Activated T-helper 2 cell treated with anti-CD3 and anti-CD28 coated beads, Interferon-gamma antibody, Interleukin-2, Interleukin-4, amounts not matched to agents 10 μg/mL and 5 μg/mL and 100 μg/mL, durations not matched to agents 14 hours and 24 hours and 36 hours (primary cell): ENCODE measurements at regions not wholly inside any gene's neighbourhood (a gene's known extent, or its start where the extent isn't known, plus 50 kb on each side); places are given as distances from the start of the nearest gene placed in this dataset.
"Not testable (repeated sequence)": the region's sequence is repeated elsewhere in the genome, so short reads cannot be mapped to it uniquely, and the experiment has no call there.

ENCODE experiments used
- DNase-seq: peaks from one replicate; pipeline ENCODE4 v3.0.0; 2021; ENCODE audit warnings: low spot score
- H3K27ac Mint-ChIP-seq: one replicate; pipeline ENCODE4 v1.8.0; 2021; ENCODE audit warnings: mixed read lengths
- H3K27me3 Mint-ChIP-seq: one replicate; pipeline ENCODE4 v1.8.0; 2021; ENCODE audit warnings: low read depth, mixed read lengths
- H3K36me3 Mint-ChIP-seq: one replicate; pipeline ENCODE4 v1.8.0; 2021; ENCODE audit warnings: low read depth, mixed read lengths
- H3K4me1 Mint-ChIP-seq: one replicate; pipeline ENCODE4 v1.8.0; 2021; ENCODE audit warnings: low read depth, mixed read lengths
- H3K4me3 Mint-ChIP-seq: one replicate; pipeline ENCODE4 v1.8.0; 2021; ENCODE audit warnings: low read depth, mild to moderate bottlenecking, moderate library complexity, mixed read lengths
- H3K9me3 Mint-ChIP-seq: one replicate; pipeline ENCODE4 v1.8.0; 2021; ENCODE audit warnings: mixed read lengths
- intact Hi-C: fragments of 100-400 bp; cut with micrococcal nuclease; formaldehyde crosslinking; loops from one replicate; pipeline ENCODE4 v1.15.1; 2023

DNA sequence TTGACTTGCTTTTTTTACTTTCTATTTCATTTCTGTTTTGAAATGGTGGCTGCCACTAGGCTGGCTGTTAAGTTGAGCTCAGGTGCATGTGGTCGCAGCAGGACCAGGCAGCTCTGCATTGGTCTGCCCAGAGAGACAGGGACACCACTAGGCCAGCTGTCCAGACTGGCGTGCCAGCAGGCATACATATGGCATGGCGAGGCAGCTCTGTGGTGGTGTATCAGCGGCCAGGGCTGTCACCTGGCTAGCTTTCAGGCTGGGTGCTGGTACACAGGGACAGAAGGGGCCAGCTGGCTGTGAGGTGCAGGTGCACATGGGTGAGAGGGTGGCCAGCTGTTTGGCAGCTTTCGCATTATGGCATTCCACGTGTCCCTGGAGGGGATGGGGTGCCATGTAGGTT is 654.0 kb upstream of the ACO1 start:
- Mint-ChIP-seq H3K27ac (no peak overlapping the region), H3K36me3 (no peaks in the 10 kb centered on the region), H3K9me3 (peaks cover 10% of the 10 kb centered on the region), H3K4me3 (no peak overlapping the region), H3K4me1 (no peaks in the 10 kb centered on the region), H3K27me3 (no peaks in the 10 kb centered on the region)
- DNase-seq, result no peak
- intact Hi-C loops, result no loop called here

DNA sequence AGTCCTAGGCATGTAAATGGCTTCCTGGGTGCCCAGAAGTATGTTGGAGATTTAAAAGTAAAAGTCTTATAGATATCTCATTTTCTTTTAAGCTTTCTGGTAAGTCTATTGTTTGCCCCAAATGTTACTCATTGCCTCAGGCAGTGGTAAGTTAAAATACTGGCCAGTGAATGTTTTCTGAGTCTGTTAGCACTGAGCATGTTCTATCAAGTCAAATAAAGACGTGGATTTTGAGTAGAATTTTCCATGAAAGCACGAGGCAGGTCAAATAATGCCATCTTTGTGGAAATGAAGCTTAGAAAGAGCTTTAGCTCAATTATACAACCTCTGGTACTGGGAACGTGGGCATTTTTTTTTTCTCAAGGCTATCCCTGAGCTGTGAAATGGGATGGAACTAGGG is 651.3 kb upstream of the ACO1 start:
- Mint-ChIP-seq H3K9me3 (peaks cover 10% of the 10 kb centered on the region), H3K36me3 (no peaks in the 10 kb centered on the region), H3K4me1 (no peaks in the 10 kb centered on the region), H3K27me3 (no peaks in the 10 kb centered on the region), H3K4me3 (no peak overlapping the region), H3K27ac (no peak overlapping the region)
- intact Hi-C loops, result no loop called here
- DNase-seq, result no peak

DNA sequence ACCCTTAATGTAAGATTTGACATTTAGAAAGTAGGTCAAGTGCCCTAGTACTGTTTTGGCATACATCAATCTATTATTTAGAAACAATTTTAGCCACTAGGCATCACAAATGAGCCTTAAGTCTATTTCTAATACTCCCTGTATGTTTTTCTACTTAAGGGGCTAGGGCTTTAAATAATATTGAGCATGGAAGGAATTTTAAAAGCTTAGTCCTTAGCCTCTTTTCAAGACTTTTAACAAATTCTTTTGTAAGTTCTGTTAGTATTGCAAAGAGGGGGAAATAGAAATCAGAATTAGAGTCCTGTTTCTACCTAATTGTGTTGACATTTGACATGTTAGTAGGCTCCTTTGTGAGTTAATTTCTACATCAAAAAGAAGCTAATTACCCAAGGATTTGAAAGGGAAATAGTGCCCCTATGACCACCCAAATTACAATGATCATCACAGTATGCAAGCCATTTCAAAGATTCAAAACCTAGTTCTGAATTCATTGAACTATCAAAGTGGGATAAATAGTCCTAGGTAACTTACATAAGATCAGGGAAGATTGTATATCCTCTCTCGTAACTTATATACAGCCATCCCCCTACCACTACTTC is 647.8 kb upstream of the ACO1 start:
- Mint-ChIP-seq H3K27ac (no peak overlapping the region), H3K4me1 (no peaks in the 10 kb centered on the region), H3K36me3 (no peaks in the 10 kb centered on the region), H3K27me3 (no peaks in the 10 kb centered on the region), H3K9me3 (no peaks in the 10 kb centered on the region), H3K4me3 (no peak overlapping the region)
- DNase-seq, result no peak
- intact Hi-C loops, result no loop called here

DNA sequence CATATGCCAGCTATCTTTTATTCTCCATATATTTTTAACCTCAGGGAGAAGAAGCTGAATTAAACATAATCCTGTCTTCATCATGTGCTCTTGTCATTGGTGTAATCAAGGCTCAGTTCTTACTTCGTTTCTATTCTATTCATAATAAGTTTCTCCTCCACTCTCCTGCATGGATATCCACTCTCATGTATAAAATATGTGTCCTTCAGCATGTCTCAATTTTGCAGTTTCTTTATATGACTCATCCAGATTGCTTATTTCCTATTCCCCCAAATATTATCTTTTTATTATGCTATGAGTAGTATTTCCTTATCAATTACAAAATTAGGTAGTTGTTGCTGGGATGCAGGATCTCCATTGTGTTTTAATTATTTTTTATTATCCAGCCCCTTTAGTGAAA is 643.7 kb upstream of the ACO1 start:
- H3K9me3 Mint-ChIP-seq, result no peaks in the 10 kb centered on the region
- H3K4me1 Mint-ChIP-seq, result no peaks in the 10 kb centered on the region
- no peak overlapping the region for H3K4me3 Mint-ChIP-seq
- no peak overlapping the region for H3K27ac Mint-ChIP-seq
- intact Hi-C loops, result no loop called here
- no peaks in the 10 kb centered on the region for H3K36me3 Mint-ChIP-seq
- no peaks in the 10 kb centered on the region for H3K27me3 Mint-ChIP-seq
- DNase-seq, result no peak

DNA sequence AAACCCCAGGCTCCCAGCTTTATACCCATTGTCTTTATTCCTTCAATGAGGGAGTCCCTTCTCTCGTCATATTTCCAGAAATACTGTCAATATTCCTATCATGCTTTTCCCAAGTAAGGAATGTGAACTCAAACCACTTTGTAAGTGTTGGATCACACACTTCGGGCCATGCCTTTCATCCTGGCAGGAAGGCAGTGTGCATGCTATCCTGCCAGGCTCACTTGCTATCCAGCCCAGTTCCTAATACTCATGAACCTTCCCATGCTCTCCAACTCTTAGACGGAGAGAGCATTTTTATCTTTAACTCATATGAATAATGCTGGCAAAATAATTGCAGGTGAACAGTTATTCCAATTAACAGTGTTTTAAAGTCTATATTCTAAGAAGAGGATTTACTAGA is 639.9 kb upstream of the ACO1 start:
- H3K4me1 Mint-ChIP-seq, result no peaks in the 10 kb centered on the region
- no peaks in the 10 kb centered on the region for H3K9me3 Mint-ChIP-seq
- no peaks in the 10 kb centered on the region for H3K36me3 Mint-ChIP-seq
- no peak overlapping the region for H3K4me3 Mint-ChIP-seq
- DNase-seq, result no peak
- H3K27me3 Mint-ChIP-seq, result no peaks in the 10 kb centered on the region
- intact Hi-C loops, result no loop called here
- H3K27ac Mint-ChIP-seq, result no peak overlapping the region

DNA sequence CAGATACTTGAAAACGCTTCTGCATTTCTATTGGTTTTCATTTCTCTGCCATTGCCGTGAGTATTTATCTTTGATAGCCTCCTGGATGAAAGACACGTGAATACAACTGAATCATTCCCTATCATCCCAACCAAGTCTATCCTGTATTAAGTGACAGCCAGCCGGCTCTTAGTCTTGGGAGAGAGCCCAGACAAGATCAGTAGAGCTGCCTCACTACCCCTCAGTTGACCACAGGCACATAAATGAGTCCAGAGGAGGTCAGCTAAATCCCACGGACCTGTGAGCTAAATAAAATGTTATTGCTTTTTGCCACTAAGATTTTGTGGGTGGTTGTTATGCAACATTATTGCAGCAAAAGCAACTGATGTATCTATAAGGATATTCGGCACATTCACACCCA is 639.0 kb upstream of the ACO1 start:
- intact Hi-C loops, result no loop called here

DNA sequence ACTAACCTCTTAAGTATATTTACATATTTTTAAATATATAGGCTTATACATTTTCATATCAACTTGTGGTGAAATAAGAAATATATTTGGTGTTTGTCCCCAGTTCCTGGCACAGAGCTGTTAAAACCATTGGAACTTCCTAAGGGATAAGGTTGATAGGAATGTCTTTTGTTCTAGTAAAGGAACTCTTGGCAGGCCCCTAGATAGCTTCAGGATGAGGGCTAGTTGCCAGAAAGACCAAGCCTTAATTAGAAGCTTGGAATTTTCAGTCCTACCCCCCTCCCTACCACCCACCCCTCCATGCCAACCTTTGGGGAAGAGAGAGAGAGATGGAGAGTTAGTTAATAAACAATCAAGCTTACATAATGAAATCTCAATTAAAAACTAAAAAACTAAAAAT is 638.6 kb upstream of the ACO1 start:
- no peak for DNase-seq
- Mint-ChIP-seq H3K4me1 (no peaks in the 10 kb centered on the region), H3K36me3 (no peaks in the 10 kb centered on the region), H3K27me3 (no peaks in the 10 kb centered on the region), H3K9me3 (no peaks in the 10 kb centered on the region), H3K27ac (no peak overlapping the region), H3K4me3 (no peak overlapping the region)
- intact Hi-C loops, result no loop called here

More for the DNA sequence above, 639.0 kb upstream of the ACO1 start:
- Mint-ChIP-seq H3K4me3 (no peak overlapping the region), H3K27me3 (no peaks in the 10 kb centered on the region), H3K4me1 (no peaks in the 10 kb centered on the region), H3K27ac (no peak overlapping the region), H3K9me3 (no peaks in the 10 kb centered on the region), H3K36me3 (no peaks in the 10 kb centered on the region)
- DNase-seq, result no peak

DNA sequence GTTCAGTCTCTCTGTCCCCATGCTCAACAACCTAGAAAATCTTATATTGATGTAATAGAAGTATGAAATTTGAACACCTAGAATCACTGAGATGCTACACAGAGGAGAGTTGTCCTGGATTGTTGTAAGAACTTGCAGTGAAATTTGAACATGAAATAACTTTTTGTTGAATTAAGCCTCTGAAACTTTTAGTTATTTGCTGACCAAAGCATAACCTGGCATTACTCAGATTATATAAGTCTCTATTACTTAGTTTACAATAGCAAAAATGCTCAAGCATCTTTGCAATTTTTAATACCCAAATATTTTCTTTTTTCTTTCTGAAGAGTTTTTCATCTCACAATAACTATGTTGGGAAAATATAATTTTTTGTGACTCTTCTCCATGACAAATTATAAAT is 630.7 kb upstream of the ACO1 start:
- Mint-ChIP-seq H3K36me3 (no peaks in the 10 kb centered on the region), H3K4me1 (no peaks in the 10 kb centered on the region), H3K27ac (no peak overlapping the region), H3K9me3 (peaks cover 6% of the 10 kb centered on the region), H3K4me3 (no peak overlapping the region), H3K27me3 (no peaks in the 10 kb centered on the region)
- intact Hi-C loops, result no loop called here
- DNase-seq, result no peak

DNA sequence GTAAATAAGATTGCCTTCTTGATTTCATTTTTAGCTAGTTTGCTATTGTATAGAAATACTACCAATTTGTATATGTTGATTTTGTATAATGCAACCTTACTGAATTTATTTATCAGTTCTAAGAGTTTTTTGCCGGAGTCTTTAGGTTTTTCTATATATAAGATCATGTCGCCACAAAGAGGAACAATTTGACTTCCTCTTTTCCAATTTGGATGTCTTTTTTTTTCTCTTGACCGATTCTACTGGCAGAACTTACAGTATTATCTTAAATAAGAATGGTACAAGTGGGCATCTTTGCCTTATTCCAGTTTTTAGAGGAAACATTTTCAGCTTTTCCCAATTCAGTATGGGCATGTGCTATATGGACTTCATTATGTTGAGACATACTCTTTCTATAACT is 624.7 kb upstream of the ACO1 start:
- no peak for DNase-seq
- Mint-ChIP-seq H3K27me3 (no peaks in the 10 kb centered on the region), H3K27ac (no peak overlapping the region), H3K9me3 (no peaks in the 10 kb centered on the region), H3K36me3 (no peaks in the 10 kb centered on the region), H3K4me1 (no peaks in the 10 kb centered on the region), H3K4me3 (no peak overlapping the region)
- intact Hi-C loops, result no loop called here

DNA sequence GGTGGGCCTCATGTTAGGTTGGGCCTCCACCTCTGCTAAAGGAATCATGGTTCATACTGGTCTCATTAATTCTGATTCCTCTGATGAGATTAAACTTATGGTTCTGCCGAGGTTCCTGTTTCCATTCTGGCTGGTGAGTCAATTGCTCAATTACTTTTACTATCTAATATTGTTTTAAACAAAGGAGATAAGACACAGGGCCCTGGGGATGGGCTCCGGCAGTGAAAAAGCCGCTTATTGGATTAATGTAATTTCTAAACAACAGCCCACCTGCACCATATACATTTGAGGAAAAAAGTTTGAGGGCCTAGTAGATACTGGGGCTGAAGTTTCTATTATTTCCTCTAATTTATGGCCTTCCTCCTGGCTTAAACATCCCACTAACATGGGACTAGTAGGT is 610.4 kb upstream of the ACO1 start:
- H3K36me3 Mint-ChIP-seq, intact Hi-C loops, DNase-seq, H3K4me1 Mint-ChIP-seq, H3K27ac Mint-ChIP-seq, H3K27me3 Mint-ChIP-seq, H3K4me3 Mint-ChIP-seq: not testable (repeated sequence)
- peaks cover 39% of the 10 kb centered on the region for H3K9me3 Mint-ChIP-seq

DNA sequence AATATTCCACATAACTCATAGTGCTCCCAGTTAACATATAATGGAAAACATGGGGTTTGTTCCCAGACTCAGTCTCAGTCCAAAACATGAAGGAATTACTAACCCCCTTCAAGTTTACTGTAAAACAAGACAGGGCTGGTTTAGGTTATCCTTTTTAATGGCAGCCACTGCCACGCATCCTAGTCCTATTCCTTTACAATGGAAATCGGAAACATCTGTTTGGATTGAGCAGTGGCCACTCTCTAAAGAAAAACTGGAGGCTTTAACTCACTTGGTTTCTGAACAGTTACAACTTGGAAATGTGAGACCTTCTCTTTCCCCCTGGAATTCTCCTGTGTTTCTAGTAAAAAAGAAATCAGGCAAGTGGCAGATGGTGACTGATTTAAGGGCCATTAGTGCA is 609.9 kb upstream of the ACO1 start:
- Mint-ChIP-seq H3K27me3 (no peaks in the 10 kb centered on the region), H3K27ac (no peak overlapping the region), H3K9me3 (peaks cover 39% of the 10 kb centered on the region), H3K36me3 (peaks cover 9% of the 10 kb centered on the region), H3K4me3 (no peak overlapping the region), H3K4me1 (no peaks in the 10 kb centered on the region)
- DNase-seq, result no peak
- intact Hi-C loops, result no loop called here

DNA sequence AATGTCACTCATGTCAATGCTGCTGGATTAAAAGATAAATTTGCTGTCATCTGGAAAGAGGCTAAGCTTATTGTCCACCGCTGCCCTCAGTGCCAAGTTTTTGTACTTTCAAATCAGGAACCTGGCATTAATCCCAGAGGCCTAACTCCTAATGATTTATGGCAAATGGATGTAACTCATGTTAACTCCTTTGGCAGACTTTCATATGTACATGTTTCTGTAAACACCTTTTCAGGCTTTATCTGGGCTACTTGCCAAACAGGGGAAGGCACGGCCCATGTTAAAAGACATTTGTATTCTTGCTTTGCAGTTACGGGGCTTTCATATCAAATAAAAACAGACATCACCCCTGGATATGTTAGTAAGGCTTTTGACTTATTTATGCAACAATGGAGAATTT is 608.0 kb upstream of the ACO1 start:
- no peak for DNase-seq
- Mint-ChIP-seq H3K4me1 (no peaks in the 10 kb centered on the region), H3K27ac (no peak overlapping the region), H3K36me3 (peaks cover 8% of the 10 kb centered on the region), H3K27me3 (no peaks in the 10 kb centered on the region), H3K4me3 (no peak overlapping the region), H3K9me3 (peaks cover 49% of the 10 kb centered on the region)
- intact Hi-C loops, result no loop called here

DNA sequence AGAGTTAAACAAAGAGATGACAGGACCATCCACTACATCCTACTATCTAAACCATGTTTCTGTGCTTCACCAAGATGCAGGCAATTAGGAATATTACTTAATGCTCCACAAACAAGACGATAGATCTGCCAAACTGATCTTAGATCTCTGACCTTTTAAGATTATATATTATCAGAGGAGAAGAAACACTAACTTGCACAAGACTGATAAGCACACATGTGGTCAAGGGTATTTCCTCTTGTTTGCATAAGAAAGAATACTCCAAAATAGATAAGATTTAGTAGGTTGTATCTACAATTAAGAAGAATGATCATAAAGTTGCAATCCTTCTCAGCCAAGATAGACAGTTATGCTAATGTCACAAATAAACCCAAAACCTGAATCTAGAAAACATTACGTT is 601.0 kb upstream of the ACO1 start:
- Mint-ChIP-seq H3K27me3 (no peaks in the 10 kb centered on the region), H3K4me3 (no peak overlapping the region), H3K9me3 (peaks cover 43% of the 10 kb centered on the region), H3K4me1 (no peaks in the 10 kb centered on the region), H3K27ac (no peak overlapping the region), H3K36me3 (peaks cover 8% of the 10 kb centered on the region)
- DNase-seq, result no peak
- intact Hi-C loops, result no loop called here

DNA sequence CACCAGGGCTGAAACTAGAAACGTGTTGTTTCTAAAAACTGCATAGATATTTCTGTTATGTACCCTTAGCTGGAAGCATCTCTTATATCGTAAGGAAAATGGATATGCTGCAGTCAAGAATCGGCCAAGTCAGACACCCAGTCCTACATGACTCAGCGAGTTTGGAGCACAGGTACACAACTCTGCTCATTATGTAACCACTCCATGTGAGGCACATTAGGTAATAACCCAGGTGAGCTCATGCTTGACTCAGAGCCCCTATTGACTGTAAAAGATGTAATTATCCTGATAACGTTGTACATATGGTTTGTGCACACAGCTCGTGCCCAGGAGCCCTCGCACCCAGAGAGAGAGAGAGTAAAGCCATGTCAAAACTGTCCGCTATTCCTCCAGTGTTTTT is 593.7 kb upstream of the ACO1 start:
- H3K4me1 Mint-ChIP-seq, result no peaks in the 10 kb centered on the region
- H3K9me3 Mint-ChIP-seq, result no peaks in the 10 kb centered on the region
- no peaks in the 10 kb centered on the region for H3K36me3 Mint-ChIP-seq
- H3K4me3 Mint-ChIP-seq, result no peak overlapping the region
- H3K27ac Mint-ChIP-seq, result no peak overlapping the region
- no peak for DNase-seq
- intact Hi-C loops, result loop anchor here (10.0 kb wide), 3 partner anchors 246 to 1926 kb away; no protein-coding TSS in a partner anchor
- no peaks in the 10 kb centered on the region for H3K27me3 Mint-ChIP-seq
